ENCODE measurements at regions not wholly inside any gene's neighbourhood (a gene's known extent, or its start where the extent isn't known, plus 50 kb on each side); places are given as distances from the start of the nearest gene placed in this dataset.
"Not testable (repeated sequence)": the region's sequence is repeated elsewhere in the genome, so short reads cannot be mapped to it uniquely, and the experiment has no call there.

DNA sequence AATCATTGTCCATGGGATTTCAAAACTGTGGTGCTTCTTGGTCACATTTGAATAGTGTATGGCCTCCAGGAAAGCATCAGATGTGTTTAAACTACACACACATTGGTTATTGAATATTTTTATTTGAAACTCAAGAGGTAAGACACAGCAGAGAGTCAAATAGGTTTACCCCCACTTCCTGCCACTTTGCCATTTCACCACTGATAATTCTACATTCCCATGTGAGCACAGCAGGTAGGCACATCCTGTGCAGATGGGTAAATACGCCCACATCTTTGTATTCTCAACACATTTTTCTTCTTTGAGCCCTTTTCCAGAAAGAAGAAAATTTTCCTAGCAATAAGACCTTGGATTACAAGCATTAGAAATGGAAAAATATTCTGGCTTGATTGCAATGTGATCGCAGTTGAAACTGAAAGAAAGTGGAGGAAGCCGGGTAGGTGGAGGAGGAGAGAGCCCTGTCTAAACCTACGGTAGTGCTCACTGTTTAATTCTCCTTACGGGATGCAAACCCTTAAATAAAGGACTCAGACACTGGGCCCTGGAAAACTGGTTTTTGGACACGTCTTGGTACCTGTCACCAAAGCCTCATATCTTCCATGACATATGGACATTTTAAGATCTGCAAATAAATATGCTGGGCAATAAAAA is 167.7 kb downstream of the COG6 start:
- Histone ChIP-seq H3K4me1 (peaks cover 6% of the 10 kb centered on the region), H3K9me3 (no peaks in the 10 kb centered on the region), H3K27me3 (no peaks in the 10 kb centered on the region), H3K27ac (no peak overlapping the region), H3K4me3 (no peak overlapping the region), H3K36me3 (ENCODE audit: low read depth, missing control alignments) (no peaks in the 10 kb centered on the region)
- intact Hi-C loops (cut with DNase I; ENCODE audit: low total_unique reads) = no loop called here
- DNase-seq = no peak
- WGBS, 2 donors = 72 to 77% methylated on average over 6 of the region's 6 CpGs
- TF ChIP-seq POLR2A (IDR thresholded peaks at IDR 0.05) (no peak), CTCF (IDR thresholded peaks at IDR 0.05) (no peak)

GRCh38 chr13:39825886-39826285 is 170.4 kb downstream of the COG6 start:
- H3K27ac ChIP-seq = no peak overlapping the region
- H3K9me3 ChIP-seq = no peaks in the 10 kb centered on the region
- H3K36me3 ChIP-seq (ENCODE audit: low read depth, missing control alignments) = no peaks in the 10 kb centered on the region
- no peak for DNase-seq
- no peak overlapping the region for H3K4me3 ChIP-seq
- no peaks in the 10 kb centered on the region for H3K4me1 ChIP-seq
- intact Hi-C loops (cut with DNase I; ENCODE audit: low total_unique reads) = no loop called here
- 76 to 85% methylated on average over 6 of the region's 6 CpGs for WGBS, 2 donors
- TF ChIP-seq POLR2A (IDR thresholded peaks at IDR 0.05) = no peak
- H3K27me3 ChIP-seq = no peaks in the 10 kb centered on the region

DNA sequence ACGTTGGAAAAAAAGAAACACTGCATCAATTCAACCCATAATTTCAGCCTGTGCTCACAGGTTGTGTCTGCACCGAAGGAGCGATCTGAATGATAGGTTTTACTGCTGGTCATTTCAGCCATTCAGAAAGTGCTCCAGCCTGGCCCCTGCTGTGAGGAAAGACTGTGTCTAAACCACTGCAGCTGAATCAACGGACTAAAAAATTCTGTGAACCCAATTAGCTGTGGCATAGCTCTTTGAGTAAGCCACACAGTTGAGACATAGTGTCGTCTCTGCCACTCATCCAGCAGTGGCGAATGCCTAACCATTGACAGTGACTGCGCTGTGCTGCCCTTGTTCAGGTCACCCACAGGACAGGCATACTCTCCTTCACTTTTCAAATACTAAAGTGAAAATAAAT is 179.8 kb downstream of the COG6 start:
- DNase-seq = no peak
- TF ChIP-seq POLR2A (IDR thresholded peaks at IDR 0.05) (no peak), CTCF (IDR thresholded peaks at IDR 0.05) (no peak)
- Histone ChIP-seq H3K36me3 (ENCODE audit: low read depth, missing control alignments) (no peaks in the 10 kb centered on the region), H3K27ac (no peak overlapping the region), H3K4me3 (no peak overlapping the region), H3K4me1 (no peaks in the 10 kb centered on the region), H3K9me3 (no peaks in the 10 kb centered on the region), H3K27me3 (no peaks in the 10 kb centered on the region)
- intact Hi-C loops (cut with DNase I; ENCODE audit: low total_unique reads) = no loop called here
- WGBS, 2 donors = 73 to 74% methylated on average over 7 of the region's 7 CpGs

- H3K9me3 ChIP-seq = no peaks in the 10 kb centered on the region
- no peak overlapping the region for H3K27ac ChIP-seq
- TF ChIP-seq CTCF (IDR thresholded peaks at IDR 0.05) (no peak), POLR2A (IDR thresholded peaks at IDR 0.05) (no peak)
- intact Hi-C loops (cut with DNase I; ENCODE audit: low total_unique reads) = no loop called here
- no peaks in the 10 kb centered on the region for H3K4me1 ChIP-seq
- no peaks in the 10 kb centered on the region for H3K27me3 ChIP-seq
- WGBS, 2 donors = 70 to 79% methylated on average over 2 of the region's 2 CpGs
- H3K36me3 ChIP-seq (ENCODE audit: low read depth, missing control alignments) = no peaks in the 10 kb centered on the region
- H3K4me3 ChIP-seq = no peak overlapping the region
- DNase-seq = no peak
Measured at GRCh38 chr13:39836038-39836437, 180.6 kb downstream of the COG6 start.

DNA sequence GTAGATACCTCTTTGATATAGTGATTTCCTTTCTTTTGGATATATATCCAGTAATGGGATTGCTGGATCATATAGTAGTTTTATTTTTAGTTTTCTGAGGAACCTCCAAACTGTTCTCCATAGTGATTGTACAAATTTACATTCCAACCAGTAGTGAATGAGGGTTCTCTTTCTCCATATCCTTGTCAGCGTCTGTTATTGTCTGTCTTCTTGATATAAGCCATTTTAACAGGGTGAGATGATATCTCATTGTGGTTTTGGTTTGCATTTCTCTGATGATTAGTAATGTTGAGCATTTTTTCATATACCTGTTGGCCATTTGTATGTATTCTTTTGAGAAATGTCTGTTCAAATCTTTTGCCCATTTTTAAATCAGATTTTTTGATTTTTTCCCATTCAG is 182.4 kb downstream of the COG6 start:
- H3K27me3 ChIP-seq; H3K27ac ChIP-seq; H3K4me1 ChIP-seq; intact Hi-C loops (cut with DNase I; ENCODE audit: low total_unique reads); DNase-seq; H3K4me3 ChIP-seq; H3K36me3 ChIP-seq (ENCODE audit: low read depth, missing control alignments); H3K9me3 ChIP-seq: not testable (repeated sequence)
- WGBS, 2 donors = 93 to 94% methylated on average over 1 of the region's 1 CpG

GRCh38 chr13:39840201-39840600 is 184.7 kb downstream of the COG6 start:
- Histone ChIP-seq H3K4me3 (no peak overlapping the region), H3K36me3 (ENCODE audit: low read depth, missing control alignments) (no peaks in the 10 kb centered on the region), H3K4me1 (no peaks in the 10 kb centered on the region), H3K27me3 (no peaks in the 10 kb centered on the region), H3K27ac (no peak overlapping the region), H3K9me3 (no peaks in the 10 kb centered on the region)
- intact Hi-C loops (cut with DNase I; ENCODE audit: low total_unique reads) = no loop called here
- no peak for TF ChIP-seq POLR2A (IDR thresholded peaks at IDR 0.05)
- no peak for TF ChIP-seq CTCF (IDR thresholded peaks at IDR 0.05)
- DNase-seq = no peak
- WGBS, 2 donors = 79 to 91% methylated on average over 3 of the region's 3 CpGs
